22Rv1 (cell line): ENCODE measurements at regions not wholly inside any gene's neighbourhood (a gene's known extent, or its start where the extent isn't known, plus 50 kb on each side); places are given as distances from the start of the nearest gene placed in this dataset.

Source experiments
- H3K27ac ChIP-seq: fragments of 450-650 bp; 2 replicates; pipeline ENCODE4 v1.5.1; 2017
- ZFX ChIP-seq: fragments of 450-650 bp; IDR thresholded peaks from 2 replicates; pipeline ENCODE4 v1.6.1; 2017; ENCODE audit warnings: antibody characterized with exemption, borderline replicate concordance
- TF ChIP-seq, protein P1 (sequence below): fragments of 450-650 bp; IDR thresholded peaks from 2 replicates; pipeline ENCODE4 v1.5.1; 2017; ENCODE audit warnings: mild to moderate bottlenecking

GRCh38 chr5:25064306-25064705 is 419.5 kb upstream of the CDH10 start:
- TF ChIP-seq ZFX, result no peak
- TF ChIP-seq, protein P1, sequence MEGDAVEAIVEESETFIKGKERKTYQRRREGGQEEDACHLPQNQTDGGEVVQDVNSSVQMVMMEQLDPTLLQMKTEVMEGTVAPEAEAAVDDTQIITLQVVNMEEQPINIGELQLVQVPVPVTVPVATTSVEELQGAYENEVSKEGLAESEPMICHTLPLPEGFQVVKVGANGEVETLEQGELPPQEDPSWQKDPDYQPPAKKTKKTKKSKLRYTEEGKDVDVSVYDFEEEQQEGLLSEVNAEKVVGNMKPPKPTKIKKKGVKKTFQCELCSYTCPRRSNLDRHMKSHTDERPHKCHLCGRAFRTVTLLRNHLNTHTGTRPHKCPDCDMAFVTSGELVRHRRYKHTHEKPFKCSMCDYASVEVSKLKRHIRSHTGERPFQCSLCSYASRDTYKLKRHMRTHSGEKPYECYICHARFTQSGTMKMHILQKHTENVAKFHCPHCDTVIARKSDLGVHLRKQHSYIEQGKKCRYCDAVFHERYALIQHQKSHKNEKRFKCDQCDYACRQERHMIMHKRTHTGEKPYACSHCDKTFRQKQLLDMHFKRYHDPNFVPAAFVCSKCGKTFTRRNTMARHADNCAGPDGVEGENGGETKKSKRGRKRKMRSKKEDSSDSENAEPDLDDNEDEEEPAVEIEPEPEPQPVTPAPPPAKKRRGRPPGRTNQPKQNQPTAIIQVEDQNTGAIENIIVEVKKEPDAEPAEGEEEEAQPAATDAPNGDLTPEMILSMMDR, result no peak

DNA sequence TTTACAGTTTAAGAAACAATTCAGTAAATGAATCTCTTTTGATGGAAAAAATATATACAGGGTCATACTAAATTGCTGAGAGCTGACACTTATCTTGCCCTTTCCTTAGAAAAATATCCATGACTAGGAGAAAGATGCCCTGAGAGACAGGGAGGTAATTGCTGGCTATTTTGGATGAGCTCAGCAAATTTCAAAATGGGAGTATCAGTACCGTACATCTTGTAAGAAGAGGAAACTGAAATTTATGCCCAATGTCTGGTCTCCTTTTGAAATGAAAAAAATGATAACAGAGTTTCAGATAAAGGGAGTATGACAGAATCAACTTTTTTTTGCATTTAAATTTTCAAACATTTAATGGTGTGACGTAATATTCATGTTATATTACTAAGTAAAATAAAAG is 415.8 kb upstream of the CDH10 start:
- H3K27ac ChIP-seq, result no peak overlapping the region
- TF ChIP-seq ZFX, result no peak
- TF ChIP-seq, protein P1, result no peak

More at GRCh38 chr5:25064306-25064705, 419.5 kb upstream of the CDH10 start:
- H3K27ac ChIP-seq, result no peak overlapping the region

DNA sequence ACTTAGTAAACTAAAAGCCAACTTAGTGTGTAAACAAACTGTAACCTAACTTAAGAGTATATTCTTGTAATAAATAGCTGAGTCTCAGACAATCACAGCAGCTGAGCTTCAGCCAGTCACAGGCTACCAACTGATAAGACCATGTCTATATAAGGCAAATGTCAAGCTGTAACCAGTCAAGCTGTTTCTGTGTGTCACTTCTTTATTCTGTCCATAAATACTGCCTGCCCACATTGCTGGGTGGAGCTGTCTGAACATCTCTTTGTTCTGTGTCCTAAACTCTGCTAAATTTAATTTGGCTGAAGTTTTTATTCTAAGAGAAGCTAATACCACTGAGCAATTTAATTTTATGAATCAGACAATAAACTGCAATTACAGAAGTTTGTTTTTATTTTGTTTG is 412.1 kb upstream of the CDH10 start:
- TF ChIP-seq, protein P1, result no peak
- TF ChIP-seq ZFX, result no peak
- no peak overlapping the region for H3K27ac ChIP-seq

- no peak overlapping the region for H3K27ac ChIP-seq
- no peak for TF ChIP-seq ZFX
These were observed 388.9 kb upstream of the CDH10 start for GRCh38 chr5:25033658-25034057.

DNA sequence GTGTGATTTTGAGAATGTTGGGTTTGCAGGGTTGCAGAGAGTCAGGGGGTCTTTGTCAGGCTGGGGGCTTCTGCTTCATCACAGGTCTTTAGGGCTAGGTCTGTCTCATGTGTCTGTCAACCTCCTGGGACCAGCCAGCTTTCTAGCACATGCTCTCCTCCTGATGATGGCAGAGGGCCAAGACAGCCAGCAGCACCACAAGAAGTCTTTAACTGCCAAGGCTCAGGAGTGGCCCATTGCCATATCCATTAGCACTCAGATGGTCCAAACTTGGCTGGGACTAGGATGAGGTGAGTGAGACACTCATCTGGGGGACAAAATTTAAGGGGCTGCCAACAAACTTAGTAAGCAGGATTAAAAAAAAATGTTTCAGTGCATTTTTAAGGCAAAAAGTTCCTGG is 384.2 kb upstream of the CDH10 start:
- no peak overlapping the region for H3K27ac ChIP-seq
- TF ChIP-seq, protein P1, result no peak
- no peak for TF ChIP-seq ZFX

GRCh38 chr5:25027526-25027925 is 382.7 kb upstream of the CDH10 start:
- TF ChIP-seq, protein P1, result no peak
- TF ChIP-seq ZFX, result no peak

GRCh38 chr5:25027061-25027460 is 382.3 kb upstream of the CDH10 start:
- H3K27ac ChIP-seq, result no peak overlapping the region
- TF ChIP-seq, protein P1, result no peak
- no peak for TF ChIP-seq ZFX

More at GRCh38 chr5:25027526-25027925, 382.7 kb upstream of the CDH10 start:
- H3K27ac ChIP-seq, result no peak overlapping the region

DNA sequence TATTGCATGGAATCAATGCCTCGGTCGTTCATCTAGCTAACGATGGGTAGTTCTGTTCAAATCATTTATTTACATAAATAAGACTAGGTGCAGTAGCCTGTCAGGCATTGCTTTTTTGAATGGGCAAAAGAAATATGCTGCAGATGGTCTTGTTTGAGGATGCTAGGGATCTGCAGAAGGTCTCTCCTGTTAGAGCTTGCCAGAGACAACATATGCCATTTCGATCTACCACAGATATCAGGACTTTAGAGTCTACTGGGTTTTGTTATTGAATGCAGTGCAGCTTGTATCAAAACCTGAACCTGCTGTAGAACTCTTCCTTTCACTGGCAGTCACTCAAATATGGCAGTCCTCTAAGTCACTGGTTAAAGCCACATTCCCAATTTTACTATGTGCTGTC is 381.1 kb upstream of the CDH10 start:
- TF ChIP-seq ZFX, result no peak
- TF ChIP-seq, protein P1, result no peak
- H3K27ac ChIP-seq, result no peak overlapping the region
